Fibroblast of lung (primary cell): ENCODE measurements at regions not wholly inside any gene's neighbourhood (a gene's known extent, or its start where the extent isn't known, plus 50 kb on each side); places are given as distances from the start of the nearest gene placed in this dataset.
"Not testable (repeated sequence)": the region's sequence is repeated elsewhere in the genome, so short reads cannot be mapped to it uniquely, and the experiment has no call there.

Experiments used
- DNase-seq, 2 donors: peaks; one replicate each; pipeline versions ENCODE4 v3.0.0 to v3.0.0-alpha.2; 2010; ENCODE audit warnings: low read depth in 2 of 2
- H2AFZ ChIP-seq: 2 replicates; pipeline ENCODE4 v1.5.1; 2012; ENCODE audit warnings: low read length, control low read depth, inconsistent platforms
- H3K27ac ChIP-seq: 2 replicates; pipeline ENCODE4 v1.5.1; 2011; ENCODE audit warnings: low read length, control low read depth; ENCODE audit not compliant: insufficient read depth
- H3K27me3 ChIP-seq: 2 replicates; pipeline ENCODE4 v1.5.1; 2011; ENCODE audit warnings: mild to moderate bottlenecking, low read length; ENCODE audit not compliant: control insufficient read depth, insufficient read depth
- H3K36me3 ChIP-seq: 2 replicates; pipeline ENCODE4 v1.5.1; 2011; ENCODE audit warnings: low read length; ENCODE audit not compliant: control insufficient read depth, insufficient read depth
- H3K4me1 ChIP-seq: 2 replicates; pipeline ENCODE4 v1.5.1; 2011; ENCODE audit warnings: low read length; ENCODE audit not compliant: control insufficient read depth, insufficient read depth; ENCODE audit errors: extremely low read depth
- H3K4me2 ChIP-seq: 2 replicates; pipeline ENCODE4 v1.5.1; 2011; ENCODE audit warnings: low read length, control low read depth; ENCODE audit not compliant: insufficient read depth; ENCODE audit errors: extremely low read depth
- H3K4me3 ChIP-seq, 4 experiments: fragments of 200-600 bp in 1 of 4; sonication (generic) in 1 of 4; replicated peaks in 1 of 4; 2 replicates each; pipeline ENCODE4 v1.5.1; 2011 to 2016; ENCODE audit warnings: low read length in 4 of 4, low read depth in 3 of 4, mild to moderate bottlenecking in 3 of 4, control low read depth in 2 of 4, inconsistent platforms in 1 of 4, mixed read lengths in 1 of 4; ENCODE audit not compliant: insufficient read depth in 1 of 4; ENCODE audit errors: control extremely low read depth in 1 of 4
- H3K79me2 ChIP-seq: 2 replicates; pipeline ENCODE4 v1.5.1; 2012; ENCODE audit warnings: mild to moderate bottlenecking, low read length, inconsistent platforms; ENCODE audit not compliant: control insufficient read depth, insufficient read depth
- H3K9ac ChIP-seq: 2 replicates; pipeline ENCODE4 v1.5.1; 2011; ENCODE audit warnings: mild to moderate bottlenecking, low read length, control low read depth; ENCODE audit not compliant: insufficient read depth
- H3K9me3 ChIP-seq: 2 replicates; pipeline ENCODE4 v1.5.1; 2012; ENCODE audit warnings: low read depth, low read length; ENCODE audit not compliant: control insufficient read depth, insufficient read depth
- H4K20me1 ChIP-seq: 2 replicates; pipeline ENCODE4 v1.5.1; 2011; ENCODE audit warnings: low read length; ENCODE audit not compliant: control insufficient read depth, insufficient read depth; ENCODE audit errors: extremely low read depth

DNA sequence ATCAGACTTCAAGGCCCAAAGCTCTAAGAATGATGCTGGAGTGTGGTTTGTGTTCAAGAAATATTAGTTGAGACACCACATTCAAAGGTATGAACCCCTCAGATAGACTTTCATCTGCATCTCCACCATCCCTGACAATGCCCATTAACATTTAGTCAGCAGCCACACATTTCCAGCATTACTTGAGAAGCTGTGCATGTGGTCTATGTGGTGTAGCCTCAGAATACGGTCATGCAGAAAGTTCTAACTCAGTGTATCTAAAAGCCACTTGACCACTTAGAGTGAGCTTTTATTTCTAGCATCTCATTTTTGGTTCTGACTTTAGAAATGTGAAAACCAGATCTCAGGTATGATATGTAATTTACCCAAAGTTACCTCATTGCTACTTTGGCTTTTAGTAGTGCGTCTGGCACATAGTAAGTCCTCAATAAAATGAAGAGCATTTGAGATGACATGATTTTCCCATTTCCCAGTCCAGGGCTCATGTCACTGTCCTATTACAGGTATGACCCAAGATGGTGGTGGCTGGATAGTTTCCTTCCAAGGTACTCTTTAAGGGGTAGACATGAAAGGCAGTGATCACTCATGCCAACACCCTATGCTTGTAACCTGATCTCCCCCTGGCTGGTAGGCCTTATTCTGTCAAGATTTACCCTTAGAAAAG, 272.4 kb upstream of the PLGLB1 start:
- not testable (repeated sequence) for H3K27ac ChIP-seq, H3K36me3 ChIP-seq, H3K4me1 ChIP-seq, H3K27me3 ChIP-seq, H3K4me2 ChIP-seq, H3K9me3 ChIP-seq, H4K20me1 ChIP-seq, H2AFZ ChIP-seq, H3K79me2 ChIP-seq, DNase-seq, H3K9ac ChIP-seq, H3K4me3 ChIP-seq

DNA sequence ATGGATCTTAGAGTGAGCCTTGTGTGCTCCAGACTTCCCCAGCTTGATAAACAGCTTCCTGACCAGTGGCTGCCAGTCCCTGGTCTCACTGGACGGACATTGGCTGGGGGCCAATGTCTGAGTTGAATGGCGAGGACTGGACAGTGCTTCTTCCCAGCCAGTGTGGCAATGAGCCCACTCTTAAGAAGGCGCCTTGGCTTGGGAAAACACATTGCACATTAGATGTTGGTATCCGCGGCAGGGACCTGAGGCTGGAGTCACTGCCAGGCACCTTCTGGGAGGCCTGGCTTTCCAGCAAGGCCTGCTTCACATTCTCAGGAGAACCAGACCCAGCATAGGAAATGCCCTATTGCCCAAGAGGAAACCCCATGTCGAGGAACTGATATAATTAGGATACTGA, 273.5 kb upstream of the PLGLB1 start:
- H3K36me3 ChIP-seq, H3K79me2 ChIP-seq, H3K27me3 ChIP-seq, H3K4me2 ChIP-seq, H4K20me1 ChIP-seq, H3K4me1 ChIP-seq, H3K9ac ChIP-seq, H3K9me3 ChIP-seq, H2AFZ ChIP-seq, H3K27ac ChIP-seq, H3K4me3 ChIP-seq: not testable (repeated sequence)
- DNase-seq = peak in 1 of 2 donors; percentile 1

GRCh38 chr2:87301349-87301748, 279.7 kb upstream of the PLGLB1 start:
- H3K79me2 ChIP-seq, H3K27me3 ChIP-seq, H3K9ac ChIP-seq, H3K27ac ChIP-seq, H4K20me1 ChIP-seq, H3K4me2 ChIP-seq, H3K9me3 ChIP-seq, H3K36me3 ChIP-seq, H2AFZ ChIP-seq, H3K4me1 ChIP-seq, DNase-seq, H3K4me3 ChIP-seq: not testable (repeated sequence)

GRCh38 chr2:87301871-87302270, 280.2 kb upstream of the PLGLB1 start:
- H3K4me3 ChIP-seq, H3K9ac ChIP-seq, H3K27me3 ChIP-seq, H3K27ac ChIP-seq, DNase-seq, H2AFZ ChIP-seq, H3K9me3 ChIP-seq, H3K4me1 ChIP-seq, H3K4me2 ChIP-seq, H3K36me3 ChIP-seq, H3K79me2 ChIP-seq, H4K20me1 ChIP-seq: not testable (repeated sequence)

- not testable (repeated sequence) for H3K27ac ChIP-seq, H3K27me3 ChIP-seq, H4K20me1 ChIP-seq, H3K4me3 ChIP-seq, H3K4me1 ChIP-seq, H3K36me3 ChIP-seq, H3K9ac ChIP-seq, H2AFZ ChIP-seq, DNase-seq, H3K9me3 ChIP-seq, H3K79me2 ChIP-seq, H3K4me2 ChIP-seq
These were observed 287.0 kb upstream of the PLGLB1 start for GRCh38 chr2:87308621-87309020.

DNA sequence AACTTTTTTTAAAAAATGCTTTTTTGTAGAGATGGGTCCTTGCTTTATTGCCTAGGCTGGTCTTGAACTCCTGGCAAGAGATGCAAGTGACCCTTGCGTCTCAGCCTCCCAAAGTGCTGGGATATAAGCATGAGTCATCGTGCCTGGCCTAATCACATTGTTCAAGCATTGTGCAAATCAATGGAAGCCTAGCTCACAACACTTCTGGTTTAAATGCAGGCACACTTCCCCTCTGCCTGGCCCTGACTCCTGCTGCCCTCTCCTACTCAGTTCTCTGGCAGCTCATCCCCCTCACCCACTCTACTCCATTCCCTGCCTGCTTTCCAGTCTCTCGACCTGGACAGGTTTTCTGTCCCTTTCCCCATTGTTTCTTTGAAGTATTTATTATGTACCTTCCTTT, 288.1 kb upstream of the PLGLB1 start:
- H2AFZ ChIP-seq = not testable (repeated sequence)

DNA sequence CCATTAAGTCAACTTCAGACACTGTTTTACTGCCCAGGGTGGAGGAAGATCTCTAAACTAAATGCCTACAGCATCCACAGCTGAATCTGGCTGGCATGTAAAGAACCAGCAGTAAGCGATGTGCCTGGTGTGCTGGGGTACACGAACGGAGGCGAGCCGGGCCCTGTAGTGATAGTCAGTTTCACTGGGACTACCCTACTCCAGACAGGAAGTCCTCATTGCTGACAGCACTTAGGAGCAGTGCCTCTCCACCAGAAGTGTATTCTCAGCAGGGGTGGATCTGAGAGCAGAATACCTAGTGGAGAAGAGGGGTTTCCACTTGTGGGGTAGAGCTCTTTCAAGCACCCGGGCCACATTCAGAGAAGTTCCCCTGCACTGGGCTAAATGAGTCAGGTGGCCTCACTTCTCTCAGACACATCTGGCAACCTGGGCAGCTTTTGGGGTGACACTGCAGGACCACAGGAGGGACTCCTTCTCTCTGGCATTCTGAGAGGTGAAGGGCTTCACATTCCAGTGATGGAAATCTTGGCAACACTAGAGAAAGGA, 290.3 kb upstream of the PLGLB1 start:
- not testable (repeated sequence) for H3K27me3 ChIP-seq, H3K4me2 ChIP-seq, H3K79me2 ChIP-seq, H4K20me1 ChIP-seq, H3K9ac ChIP-seq, H3K4me3 ChIP-seq, H2AFZ ChIP-seq, DNase-seq, H3K9me3 ChIP-seq, H3K4me1 ChIP-seq, H3K27ac ChIP-seq, H3K36me3 ChIP-seq

More for the DNA sequence above, 288.1 kb upstream of the PLGLB1 start:
- H3K9me3 ChIP-seq, H3K4me1 ChIP-seq, H3K27ac ChIP-seq, H3K79me2 ChIP-seq, H4K20me1 ChIP-seq, H3K27me3 ChIP-seq, H3K4me3 ChIP-seq, H3K4me2 ChIP-seq, H3K36me3 ChIP-seq, DNase-seq, H3K9ac ChIP-seq: not testable (repeated sequence)
